IPS-15b (cell line): ENCODE measurements at regions not wholly inside any gene's neighbourhood (a gene's known extent, or its start where the extent isn't known, plus 50 kb on each side); places are given as distances from the start of the nearest gene placed in this dataset.

Experiments used
- H3K27me3 ChIP-seq: one replicate; pipeline ENCODE4 v1.6.1; 2013; ENCODE audit warnings: low read length; ENCODE audit not compliant: control insufficient read depth, insufficient read depth
- H3K36me3 ChIP-seq: one replicate; pipeline ENCODE4 v1.6.1; 2013; ENCODE audit warnings: low read length; ENCODE audit not compliant: control insufficient read depth, insufficient read depth
- H3K4me1 ChIP-seq: one replicate; pipeline ENCODE4 v1.6.1; 2013; ENCODE audit warnings: mild to moderate bottlenecking, low read length; ENCODE audit not compliant: control insufficient read depth, insufficient read depth
- H3K4me3 ChIP-seq: one replicate; pipeline ENCODE4 v1.5.1; 2013; ENCODE audit warnings: low read depth, low read length
- H3K9ac ChIP-seq: one replicate; pipeline ENCODE4 v1.6.1; 2013; ENCODE audit warnings: low read depth, mild to moderate bottlenecking, low read length
- H3K9me3 ChIP-seq: one replicate; pipeline ENCODE4 v1.6.1; 2013; ENCODE audit warnings: mild to moderate bottlenecking, low read length; ENCODE audit not compliant: control insufficient read depth, insufficient read depth

DNA sequence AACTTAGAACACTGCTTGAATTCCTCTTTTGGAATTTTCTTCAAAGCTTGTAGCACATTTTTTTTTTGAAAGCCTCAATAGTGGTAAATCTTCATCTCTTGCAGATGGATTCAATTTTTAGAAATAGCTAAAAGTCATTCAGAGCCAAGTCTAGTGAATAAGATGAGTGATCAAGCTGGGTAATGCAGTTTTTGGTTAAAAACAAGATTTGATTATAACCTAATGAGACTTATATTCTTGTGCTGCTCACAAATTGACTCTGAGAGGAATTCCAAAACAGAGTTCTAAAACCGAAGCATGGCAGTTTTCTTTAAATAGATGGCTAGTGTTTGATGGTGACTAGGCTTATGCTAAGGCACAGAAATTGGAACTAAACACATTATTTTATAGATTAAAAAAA, 2072.6 kb upstream of the CELF4 start:
- H3K4me1 ChIP-seq = no peaks in the 10 kb centered on the region
- no peaks in the 10 kb centered on the region for H3K36me3 ChIP-seq
- H3K4me3 ChIP-seq = no peak overlapping the region
- H3K9ac ChIP-seq = no peak overlapping the region
- no peaks in the 10 kb centered on the region for H3K27me3 ChIP-seq
- H3K9me3 ChIP-seq = no peaks in the 10 kb centered on the region

DNA sequence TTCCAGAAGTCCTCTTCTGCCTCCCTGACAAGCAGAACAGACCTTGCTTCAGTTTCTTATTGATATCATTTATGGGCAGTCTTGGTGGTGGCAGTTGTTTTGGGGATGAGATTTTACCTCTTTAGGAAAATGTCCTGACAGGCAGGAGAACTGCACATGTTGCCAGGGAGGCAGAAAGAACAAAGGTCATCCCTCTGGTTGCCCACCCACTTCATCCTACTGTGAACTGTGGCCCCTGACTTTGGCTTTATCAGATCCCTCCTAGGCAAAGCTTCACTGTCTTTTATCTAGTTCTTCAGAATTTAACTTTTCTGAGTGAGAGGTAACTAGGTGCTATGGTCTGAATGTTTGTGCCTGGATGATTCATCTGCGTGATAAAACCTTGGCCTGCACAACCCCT, 2071.3 kb upstream of the CELF4 start:
- Histone ChIP-seq H3K36me3 (no peaks in the 10 kb centered on the region), H3K4me3 (no peak overlapping the region), H3K9me3 (no peaks in the 10 kb centered on the region), H3K9ac (no peak overlapping the region), H3K4me1 (peaks cover 3% of the 10 kb centered on the region), H3K27me3 (no peaks in the 10 kb centered on the region)

DNA sequence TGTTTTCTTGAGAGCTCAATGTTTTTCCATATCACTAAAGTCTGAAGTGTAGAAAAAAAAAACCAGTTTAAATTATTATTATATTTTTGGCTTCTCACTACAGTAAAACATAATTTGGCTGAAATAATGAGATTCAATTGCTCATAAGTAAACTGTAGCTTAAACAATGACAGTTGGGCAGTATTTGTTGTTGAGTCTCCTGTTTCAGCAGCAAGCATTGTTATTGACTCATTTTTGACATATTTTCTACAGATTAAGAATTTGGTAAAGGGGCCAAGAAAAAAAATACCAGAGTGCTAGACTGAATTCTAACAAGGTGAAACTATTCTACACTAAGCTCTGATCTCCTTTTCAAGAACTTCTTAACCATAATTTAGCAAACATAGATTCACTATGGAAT, 2070.4 kb upstream of the CELF4 start:
- no peaks in the 10 kb centered on the region for H3K9me3 ChIP-seq
- peaks cover 8% of the 10 kb centered on the region for H3K4me1 ChIP-seq
- no peak overlapping the region for H3K4me3 ChIP-seq
- no peaks in the 10 kb centered on the region for H3K36me3 ChIP-seq
- no peaks in the 10 kb centered on the region for H3K27me3 ChIP-seq
- no peak overlapping the region for H3K9ac ChIP-seq

DNA sequence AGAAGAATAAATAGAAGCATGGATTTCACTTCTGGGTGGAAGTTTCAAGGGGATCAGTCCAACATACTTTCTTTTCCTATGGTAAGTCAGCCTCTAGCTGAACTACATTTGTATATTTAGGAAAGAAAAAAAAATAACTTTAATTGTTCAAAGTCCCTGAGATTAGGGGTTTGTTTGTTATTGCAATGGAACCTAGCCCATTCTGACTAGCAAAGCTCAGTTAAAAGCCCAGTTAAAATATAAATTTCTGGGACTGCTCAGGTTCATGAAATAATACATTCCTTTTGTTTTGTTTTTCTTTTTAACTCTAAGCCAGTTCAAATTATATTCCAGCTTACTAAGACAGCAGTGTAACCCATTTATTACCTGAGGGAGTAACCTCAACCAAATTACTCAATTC, 2069.6 kb upstream of the CELF4 start:
- no peaks in the 10 kb centered on the region for H3K27me3 ChIP-seq
- peaks cover 8% of the 10 kb centered on the region for H3K4me1 ChIP-seq
- no peak overlapping the region for H3K9ac ChIP-seq
- H3K36me3 ChIP-seq = no peaks in the 10 kb centered on the region
- H3K9me3 ChIP-seq = no peaks in the 10 kb centered on the region
- H3K4me3 ChIP-seq = no peak overlapping the region

DNA sequence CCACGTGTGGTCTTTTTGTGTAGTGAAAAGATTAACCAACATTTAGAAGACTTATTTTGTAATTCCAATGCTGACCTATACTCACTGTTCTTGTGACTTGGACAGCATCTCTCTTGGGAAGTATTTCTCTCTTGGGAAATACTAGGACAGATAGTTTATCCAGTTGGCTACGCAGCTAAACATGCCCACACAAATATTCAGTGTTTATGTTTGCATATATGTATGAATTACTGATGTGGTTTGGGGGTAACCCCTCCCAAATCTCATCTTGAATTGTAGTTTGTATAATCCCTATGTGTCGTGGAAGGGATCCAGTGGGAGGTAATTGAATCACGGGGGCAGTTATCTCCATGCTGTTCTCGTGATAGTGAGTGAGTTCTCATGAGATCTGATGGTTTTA, 2062.3 kb upstream of the CELF4 start:
- Histone ChIP-seq H3K4me1 (peaks cover 23% of the 10 kb centered on the region), H3K4me3 (no peak overlapping the region), H3K27me3 (no peaks in the 10 kb centered on the region), H3K36me3 (no peaks in the 10 kb centered on the region), H3K9ac (no peak overlapping the region), H3K9me3 (no peaks in the 10 kb centered on the region)

DNA sequence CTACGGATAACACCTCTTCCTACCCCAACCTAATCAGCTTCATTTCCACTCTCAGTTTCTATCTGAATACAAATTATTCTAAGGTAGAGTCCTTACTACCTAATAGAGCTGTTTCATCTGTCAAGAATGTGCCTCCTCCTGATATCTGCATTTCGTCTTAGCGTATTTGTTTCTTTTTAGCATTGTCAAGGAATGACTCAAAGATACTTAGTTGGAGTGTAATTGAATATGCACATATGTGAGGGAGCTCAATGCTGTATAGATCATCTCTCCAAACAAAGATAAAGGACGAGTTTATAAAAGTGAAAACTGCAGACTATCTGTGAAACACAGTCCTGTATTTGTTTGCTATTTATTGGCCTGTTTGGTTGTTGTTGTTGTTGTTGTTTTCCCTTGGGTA, 2059.4 kb upstream of the CELF4 start:
- no peaks in the 10 kb centered on the region for H3K27me3 ChIP-seq
- no peaks in the 10 kb centered on the region for H3K9me3 ChIP-seq
- no peaks in the 10 kb centered on the region for H3K36me3 ChIP-seq
- no peak overlapping the region for H3K9ac ChIP-seq
- H3K4me3 ChIP-seq = no peak overlapping the region
- H3K4me1 ChIP-seq = peaks cover 15% of the 10 kb centered on the region

DNA sequence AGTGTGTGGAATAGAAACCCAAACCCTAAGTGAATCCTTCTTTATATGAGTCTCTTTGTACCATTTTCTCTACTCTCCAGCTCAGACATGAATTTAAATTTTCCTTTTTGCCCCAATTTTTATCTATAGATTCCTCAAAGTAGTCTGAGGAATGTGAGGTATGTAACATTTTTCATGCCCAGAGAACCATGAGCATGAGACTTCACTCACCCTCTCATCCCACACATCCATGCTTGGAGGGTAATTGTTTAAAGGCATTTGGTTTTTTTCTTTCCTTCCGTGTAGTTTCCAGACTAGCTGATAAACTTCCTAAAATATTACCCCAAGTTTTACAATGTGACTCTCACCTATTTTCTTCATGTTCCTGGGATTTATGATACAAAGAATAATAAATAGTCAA, 2056.8 kb upstream of the CELF4 start:
- peaks cover 2% of the 10 kb centered on the region for H3K36me3 ChIP-seq
- no peak overlapping the region for H3K9ac ChIP-seq
- H3K27me3 ChIP-seq = no peaks in the 10 kb centered on the region
- H3K4me1 ChIP-seq = peaks cover 13% of the 10 kb centered on the region
- no peaks in the 10 kb centered on the region for H3K9me3 ChIP-seq
- H3K4me3 ChIP-seq = no peak overlapping the region

DNA sequence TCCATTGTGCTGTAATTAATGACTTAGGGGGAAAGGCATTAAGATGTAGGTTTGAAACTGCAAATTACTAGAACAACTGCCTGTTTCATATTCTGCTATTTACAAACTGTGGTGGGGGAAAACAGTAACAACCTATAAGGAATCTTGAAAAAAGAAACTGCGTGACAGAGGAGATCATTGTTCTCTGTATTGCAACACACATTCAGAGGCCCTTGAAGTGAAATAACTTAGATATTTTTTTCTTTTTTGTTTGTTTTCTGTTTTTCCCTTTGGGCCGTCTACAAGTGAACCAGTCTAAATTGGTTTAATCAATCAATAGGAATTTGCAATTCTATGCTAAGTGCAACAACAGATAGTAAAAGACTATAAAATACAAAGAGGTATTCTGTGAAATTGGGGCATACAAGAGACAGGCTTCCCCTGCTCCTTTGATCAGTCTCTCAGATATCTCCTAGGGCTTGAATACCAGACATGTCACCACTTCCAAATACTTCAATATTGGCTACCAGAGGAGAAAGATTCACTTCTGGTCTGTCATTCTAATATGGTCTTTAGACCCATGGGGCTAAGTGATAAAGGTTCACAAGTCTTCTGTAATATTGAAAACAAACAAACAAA, 2055.1 kb upstream of the CELF4 start:
- no peak overlapping the region for H3K9ac ChIP-seq
- H3K36me3 ChIP-seq = peaks cover 2% of the 10 kb centered on the region
- no peaks in the 10 kb centered on the region for H3K9me3 ChIP-seq
- H3K4me1 ChIP-seq = peaks cover 13% of the 10 kb centered on the region
- H3K27me3 ChIP-seq = no peaks in the 10 kb centered on the region
- H3K4me3 ChIP-seq = no peak overlapping the region

DNA sequence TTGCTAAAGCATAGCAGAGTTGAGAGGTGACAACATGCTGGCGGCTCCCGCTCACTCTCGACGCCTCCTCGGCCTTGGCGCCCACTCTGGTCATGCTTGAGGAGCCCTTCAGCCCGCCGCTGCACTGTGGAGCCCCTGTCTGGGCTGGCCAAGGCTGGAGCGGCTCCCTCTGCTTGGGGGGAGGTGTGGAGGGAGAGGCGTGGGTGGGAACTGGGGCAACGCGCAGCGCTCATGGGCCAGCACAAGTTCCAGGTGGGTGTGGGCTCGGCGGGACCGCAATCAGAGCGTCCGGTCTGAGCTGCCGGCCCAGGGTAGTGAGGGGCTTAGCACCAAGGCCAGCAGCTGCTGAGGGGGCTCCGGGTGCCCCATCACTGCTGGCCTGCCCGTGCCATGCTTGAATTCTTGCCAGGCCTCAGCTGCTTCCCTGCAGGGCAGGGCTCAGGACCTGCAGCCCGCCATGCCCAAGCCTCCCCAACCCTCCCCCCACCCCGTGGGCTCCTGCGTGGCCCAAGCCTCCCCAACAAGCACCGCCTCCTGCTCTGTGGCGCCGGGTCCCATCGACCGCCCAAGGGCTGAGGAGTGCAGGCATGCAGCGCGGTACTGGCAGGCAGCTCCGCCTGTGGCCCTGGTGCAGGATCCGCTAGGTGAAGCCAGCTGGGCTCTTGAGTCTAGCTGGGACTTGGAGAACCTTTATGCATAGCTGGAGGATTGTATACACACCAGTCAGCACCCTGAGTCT, 2052.8 kb upstream of the CELF4 start:
- Histone ChIP-seq H3K4me1 (no peaks in the 10 kb centered on the region), H3K9me3 (no peaks in the 10 kb centered on the region), H3K27me3 (no peaks in the 10 kb centered on the region), H3K4me3 (no peak overlapping the region), H3K36me3 (peaks cover 2% of the 10 kb centered on the region), H3K9ac (no peak overlapping the region)

DNA sequence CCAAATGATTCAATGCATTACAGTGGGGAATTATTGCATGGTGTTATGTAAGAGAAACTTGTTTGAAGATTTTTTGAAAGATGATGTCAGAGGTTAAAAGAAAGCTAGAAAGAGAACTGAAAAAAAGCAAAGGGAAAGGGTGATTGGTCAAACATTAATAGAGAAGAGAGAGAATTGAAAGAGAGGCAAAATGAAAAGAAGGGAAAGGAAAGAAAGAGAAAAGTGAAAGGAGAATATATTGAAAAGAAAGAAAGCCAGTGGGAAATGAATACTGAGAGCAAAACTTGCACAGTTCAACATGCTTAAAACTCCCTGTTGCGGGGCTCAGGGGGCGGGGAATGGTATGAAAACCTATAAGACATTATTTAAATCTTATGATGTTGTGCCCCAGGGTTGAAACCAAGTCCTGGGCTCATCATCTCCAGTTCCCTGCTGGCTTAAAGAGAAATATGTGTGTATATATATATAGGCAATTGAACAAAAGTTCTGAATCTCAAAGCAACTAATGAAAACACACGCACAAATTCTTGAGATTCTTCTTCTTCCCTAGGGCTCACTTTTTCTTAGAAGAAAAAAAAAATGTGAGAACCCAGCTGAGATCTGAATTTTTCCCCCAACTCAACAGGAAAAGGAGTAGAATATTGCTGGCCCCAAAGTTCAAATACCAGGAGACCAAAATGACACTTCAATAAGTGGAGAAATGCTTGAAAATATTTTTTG, 2045.9 kb upstream of the CELF4 start:
- no peak overlapping the region for H3K4me3 ChIP-seq
- H3K9ac ChIP-seq = no peak overlapping the region
- peaks cover 15% of the 10 kb centered on the region for H3K4me1 ChIP-seq
- H3K9me3 ChIP-seq = no peaks in the 10 kb centered on the region
- no peaks in the 10 kb centered on the region for H3K27me3 ChIP-seq
- no peaks in the 10 kb centered on the region for H3K36me3 ChIP-seq

DNA sequence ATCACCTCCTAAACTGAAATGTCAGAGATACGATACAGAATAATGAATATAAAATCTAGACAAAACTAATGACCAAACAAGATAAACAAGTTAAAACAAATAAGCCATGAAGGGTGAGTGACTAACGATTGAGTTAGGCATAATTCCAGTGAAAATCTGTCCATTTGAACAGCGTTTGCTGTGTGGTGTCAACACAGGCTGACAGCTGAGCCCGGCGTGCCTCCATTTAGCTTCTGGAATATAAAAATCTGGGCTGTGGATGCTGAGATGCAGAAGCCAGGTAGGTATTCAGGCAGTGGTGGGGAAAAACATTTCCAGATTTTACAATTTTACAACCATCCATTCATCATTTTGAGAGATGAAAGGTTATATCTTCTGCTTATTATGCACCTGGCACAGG, 2041.4 kb upstream of the CELF4 start:
- H3K9ac ChIP-seq = no peak overlapping the region
- H3K27me3 ChIP-seq = no peaks in the 10 kb centered on the region
- no peaks in the 10 kb centered on the region for H3K36me3 ChIP-seq
- no peak overlapping the region for H3K4me3 ChIP-seq
- no peaks in the 10 kb centered on the region for H3K9me3 ChIP-seq
- peaks cover 15% of the 10 kb centered on the region for H3K4me1 ChIP-seq

DNA sequence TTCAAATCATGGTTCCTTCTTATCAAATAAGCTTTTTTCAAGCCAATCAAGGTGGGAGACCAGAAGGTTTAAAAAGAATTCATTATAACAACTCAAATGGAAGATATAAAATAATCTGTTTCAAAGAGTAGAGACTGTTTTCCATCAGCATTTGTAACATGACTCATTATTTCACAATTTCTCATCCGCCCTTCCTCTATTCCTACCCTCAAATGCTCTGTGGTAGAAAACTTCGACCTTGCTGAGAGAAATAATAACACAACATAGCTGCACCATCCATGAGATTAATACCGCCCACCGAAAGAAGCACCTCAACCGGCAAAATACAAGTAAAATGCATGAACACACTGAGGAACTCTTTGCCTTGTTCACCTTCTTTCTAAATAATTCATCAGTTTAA, 2039.2 kb upstream of the CELF4 start:
- H3K9me3 ChIP-seq = no peaks in the 10 kb centered on the region
- no peaks in the 10 kb centered on the region for H3K36me3 ChIP-seq
- H3K4me1 ChIP-seq = peaks cover 12% of the 10 kb centered on the region
- H3K9ac ChIP-seq = no peak overlapping the region
- no peaks in the 10 kb centered on the region for H3K27me3 ChIP-seq
- H3K4me3 ChIP-seq = no peak overlapping the region
